Smooth muscle cell of the brain vasculature (primary cell): ENCODE measurements at regions not wholly inside any gene's neighbourhood (a gene's known extent, or its start where the extent isn't known, plus 50 kb on each side); places are given as distances from the start of the nearest gene placed in this dataset.

Experiments used
- DNase-seq: peaks from one replicate; pipeline ENCODE4 v3.0.0-alpha.2; 2012; ENCODE audit warnings: low read depth, low spot score

GRCh38 chrX:39174241-39174771 is 373.0 kb downstream of the MID1IP1 start:
- no peak for DNase-seq

- no peak for DNase-seq
These were observed 373.6 kb downstream of the MID1IP1 start for GRCh38 chrX:39174772-39175417.

- DNase-seq: no peak
These were observed 374.3 kb downstream of the MID1IP1 start for GRCh38 chrX:39175418-39176057.

- no peak for DNase-seq
These were observed 374.8 kb downstream of the MID1IP1 start for GRCh38 chrX:39176105-39176504.

GRCh38 chrX:39189431-39189830 is 388.2 kb downstream of the MID1IP1 start:
- no peak for DNase-seq

GRCh38 chrX:39194673-39195072 is 393.4 kb downstream of the MID1IP1 start:
- DNase-seq: no peak

GRCh38 chrX:39195156-39195555 is 393.9 kb downstream of the MID1IP1 start:
- no peak for DNase-seq

- DNase-seq: no peak
These were observed 395.2 kb downstream of the MID1IP1 start for GRCh38 chrX:39196192-39197102.

GRCh38 chrX:39199429-39199828 is 398.2 kb downstream of the MID1IP1 start:
- no peak for DNase-seq

GRCh38 chrX:39201305-39201990 is 400.2 kb downstream of the MID1IP1 start:
- DNase-seq: no peak

GRCh38 chrX:39202641-39203040 is 401.4 kb downstream of the MID1IP1 start:
- DNase-seq: no peak

- DNase-seq: no peak
These were observed 402.2 kb downstream of the MID1IP1 start for GRCh38 chrX:39203427-39203826.

- DNase-seq: no peak
These were observed 403.1 kb downstream of the MID1IP1 start for GRCh38 chrX:39204353-39204752.

- no peak for DNase-seq
These were observed 403.7 kb downstream of the MID1IP1 start for GRCh38 chrX:39204945-39205344.

GRCh38 chrX:39205467-39205866 is 404.2 kb downstream of the MID1IP1 start:
- no peak for DNase-seq

- no peak for DNase-seq
These were observed 405.3 kb downstream of the MID1IP1 start for GRCh38 chrX:39206399-39207145.

- no peak for DNase-seq
These were observed 410.2 kb downstream of the MID1IP1 start for GRCh38 chrX:39211501-39211900.

GRCh38 chrX:39212456-39212855 is 411.2 kb downstream of the MID1IP1 start:
- DNase-seq: no peak

GRCh38 chrX:39214387-39215126 is 413.3 kb downstream of the MID1IP1 start:
- DNase-seq: no peak

GRCh38 chrX:39220952-39221351 is 419.7 kb downstream of the MID1IP1 start:
- DNase-seq: no peak
